ENCODE measurements at regions not wholly inside any gene's neighbourhood (a gene's known extent, or its start where the extent isn't known, plus 50 kb on each side); places are given as distances from the start of the nearest gene placed in this dataset.

- no peak overlapping the region for H2AFZ ChIP-seq (ENCODE audit: low read depth, low read length)
These were observed 129.7 kb upstream of the PDE4D start for GRCh38 chr5:60023255-60023654.

More at GRCh38 chr5:60023255-60023654, 129.7 kb upstream of the PDE4D start:
- Histone ChIP-seq H3K9me3 (replicated peaks; ENCODE audit: control insufficient read depth, insufficient read depth, low read length) (no peaks in the 10 kb centered on the region), H3K9me1 (replicated peaks; ENCODE audit: control insufficient read depth, extremely low read depth, insufficient read depth, low read length) (no peaks in the 10 kb centered on the region), H3K4me2 (ENCODE audit: insufficient read depth, low read length) (no peak overlapping the region), H3K4me3 (replicated peaks in 1 of 3; ENCODE audit: insufficient read depth in 1 of 3, low read depth in 1 of 3, low read length in 3 of 3) (no peak overlapping the region), H3K79me2 (ENCODE audit: control insufficient read depth, insufficient read depth, low read length) (no peaks in the 10 kb centered on the region), H4K20me1 (replicated peaks; ENCODE audit: control insufficient read depth, extremely low read depth, insufficient read depth, low read length) (no peaks in the 10 kb centered on the region), H3K9ac (replicated peaks; ENCODE audit: extremely low read depth, insufficient read depth, low read length) (no peak overlapping the region), H3K27me3 (ENCODE audit: control insufficient read depth in 2 of 2, insufficient read depth in 2 of 2, low read length in 2 of 2) (no peaks in the 10 kb centered on the region), H3K27ac (ENCODE audit: insufficient read depth, low read depth, low read length) (no peak overlapping the region), H3K4me1 (ENCODE audit: control insufficient read depth, extremely low read depth, insufficient read depth, low read length) (no peaks in the 10 kb centered on the region), H3K36me3 (ENCODE audit: control insufficient read depth in 2 of 2, extremely low read depth in 1 of 2, insufficient read depth in 2 of 2, low read length in 2 of 2) (no peaks in the 10 kb centered on the region)
- BruUV-seq (replicated peaks), result no TSS peak
- dilution Hi-C loops (cut with MboI; ENCODE audit: extremely low pct_ligation_motif_present, low sequenced_read_pairs), result no loop called here
- DNase-seq (ENCODE audit: low read depth, low spot score), result no peak
- POLR2A ChIA-PET, result no interaction called here
- CTCF ChIA-PET, result no interaction called here
- TF ChIP-seq POLR2AphosphoS5 (IDR thresholded peaks at IDR 0.05; ENCODE audit: insufficient read depth, low read depth, low read length) (no peak), FOS (IDR thresholded peaks at IDR 0.05; ENCODE audit: borderline replicate concordance, insufficient read depth, low read length) (no peak), POLR2A (IDR thresholded peaks at IDR 0.05; ENCODE audit: low read depth, low read length) (no peak), EZH2 (IDR thresholded peaks at IDR 0.05; ENCODE audit: borderline replicate concordance, low read depth, low read length, severe bottlenecking) (no peak), MYC (IDR thresholded peaks at IDR 0.05; ENCODE audit: low read depth, low read length) (no peak), MAX (IDR thresholded peaks at IDR 0.05; ENCODE audit: insufficient read depth, insufficient read length) (no peak), GATA2 (IDR thresholded peaks at IDR 0.05; ENCODE audit: insufficient read depth, insufficient read length, low read depth, low read length) (no peak), JUN (IDR thresholded peaks at IDR 0.05; ENCODE audit: borderline replicate concordance, insufficient read depth, insufficient read length, low read depth) (no peak), CTCF (IDR thresholded peaks at IDR 0.05; ENCODE audit: extremely low read depth in 1 of 2, insufficient read depth in 1 of 2, low read depth in 1 of 2, low read length in 2 of 2) (no peak)
- intact Hi-C loops (cut with micrococcal nuclease), result no loop called here
- FAIRE-seq, result no peak

Measured in endothelial cell of umbilical vein (primary cell).